ENCODE measurements at regions not wholly inside any gene's neighbourhood (a gene's known extent, or its start where the extent isn't known, plus 50 kb on each side); places are given as distances from the start of the nearest gene placed in this dataset.

DNA sequence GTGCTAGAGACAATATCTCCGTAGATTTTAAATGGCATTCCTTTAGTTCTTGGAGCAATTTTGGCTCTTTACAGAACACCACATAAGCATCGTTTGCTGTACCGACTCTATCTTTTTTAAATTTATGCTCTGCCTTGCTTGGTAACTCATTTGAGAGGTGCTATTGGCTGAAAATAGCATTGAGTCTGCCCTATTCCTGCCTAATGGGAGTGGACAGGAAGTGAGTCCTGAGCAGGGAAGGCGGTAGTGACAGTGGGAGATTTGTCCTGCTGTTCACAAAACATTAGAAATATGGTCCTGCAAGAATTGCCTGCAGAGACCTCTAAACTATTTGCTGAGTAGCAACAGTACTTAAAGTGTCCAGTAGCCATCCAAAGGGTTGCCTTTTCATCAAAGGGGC is 115.2 kb upstream of the IFNE start:
- TF ChIP-seq, protein P1, sequence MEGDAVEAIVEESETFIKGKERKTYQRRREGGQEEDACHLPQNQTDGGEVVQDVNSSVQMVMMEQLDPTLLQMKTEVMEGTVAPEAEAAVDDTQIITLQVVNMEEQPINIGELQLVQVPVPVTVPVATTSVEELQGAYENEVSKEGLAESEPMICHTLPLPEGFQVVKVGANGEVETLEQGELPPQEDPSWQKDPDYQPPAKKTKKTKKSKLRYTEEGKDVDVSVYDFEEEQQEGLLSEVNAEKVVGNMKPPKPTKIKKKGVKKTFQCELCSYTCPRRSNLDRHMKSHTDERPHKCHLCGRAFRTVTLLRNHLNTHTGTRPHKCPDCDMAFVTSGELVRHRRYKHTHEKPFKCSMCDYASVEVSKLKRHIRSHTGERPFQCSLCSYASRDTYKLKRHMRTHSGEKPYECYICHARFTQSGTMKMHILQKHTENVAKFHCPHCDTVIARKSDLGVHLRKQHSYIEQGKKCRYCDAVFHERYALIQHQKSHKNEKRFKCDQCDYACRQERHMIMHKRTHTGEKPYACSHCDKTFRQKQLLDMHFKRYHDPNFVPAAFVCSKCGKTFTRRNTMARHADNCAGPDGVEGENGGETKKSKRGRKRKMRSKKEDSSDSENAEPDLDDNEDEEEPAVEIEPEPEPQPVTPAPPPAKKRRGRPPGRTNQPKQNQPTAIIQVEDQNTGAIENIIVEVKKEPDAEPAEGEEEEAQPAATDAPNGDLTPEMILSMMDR (conservative IDR thresholded peaks at IDR 0.05; ENCODE audit: low read length) = no peak
- no peak for TF ChIP-seq EZH2phosphoT487 (IDR thresholded peaks at IDR 0.05; ENCODE audit: borderline replicate concordance, low read depth, low read length)
- no peaks in the 10 kb centered on the region for H3K36me3 ChIP-seq (ENCODE audit: insufficient read depth, low read length)
- H3K9me2 ChIP-seq (ENCODE audit: insufficient read depth, low read length) = no peaks in the 10 kb centered on the region
- H3K4me2 ChIP-seq (ENCODE audit: low read length) = no peak overlapping the region
- H3K4me1 ChIP-seq (ENCODE audit: insufficient read depth, low read length, poor library complexity, severe bottlenecking) = no peaks in the 10 kb centered on the region
- no peaks in the 10 kb centered on the region for H3K9me3 ChIP-seq (ENCODE audit: low read length)
- ChIA-PET POLR2A (no interaction called here), CTCF (ENCODE audit: unreplicated experiment) (no interaction called here)
- H3K4me3 ChIP-seq (ENCODE audit: low read depth, low read length, poor library complexity, severe bottlenecking) = no peak overlapping the region
- no peak overlapping the region for H2AFZ ChIP-seq (ENCODE audit: low read length)
- intact Hi-C loops (cut with micrococcal nuclease; ENCODE audit: unreplicated experiment) = no loop called here
- no peak overlapping the region for H3K27ac ChIP-seq (ENCODE audit: low read depth, low read length, poor library complexity, severe bottlenecking)
- no peaks in the 10 kb centered on the region for H4K20me1 ChIP-seq (ENCODE audit: insufficient read depth, low read length)
- H3K79me2 ChIP-seq (ENCODE audit: insufficient read depth, low read depth, low read length) = no peaks in the 10 kb centered on the region
- BruUV-seq (replicated peaks) = no TSS peak
- DNase-seq (ENCODE audit: low spot score) = no peak

DNA sequence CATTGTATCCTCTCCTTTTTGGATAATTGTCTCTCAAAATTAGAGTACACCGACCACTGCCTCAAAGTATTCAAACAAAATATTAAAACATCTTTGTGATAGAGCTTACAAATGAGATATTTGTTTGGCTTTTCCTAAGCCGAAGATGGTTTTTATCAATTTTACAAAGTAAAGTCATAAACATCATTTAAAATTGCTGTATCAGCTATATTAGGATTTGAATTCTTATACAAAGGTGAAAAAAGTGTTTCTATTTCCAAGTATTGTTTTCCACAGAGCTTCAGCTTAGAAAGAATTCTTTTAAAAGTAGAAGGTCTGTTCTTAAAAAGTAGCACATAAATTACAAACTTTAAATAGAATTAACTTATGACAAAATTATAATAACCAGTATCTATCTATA is 116.6 kb upstream of the IFNE start:
- POLR2A ChIA-PET = interaction anchor here (0.7 kb wide), 5 partner anchors 18 to 811 kb away, joined by 3 to 5 read pairs (median 4); no protein-coding TSS in a partner anchor
- no peaks in the 10 kb centered on the region for H3K9me2 ChIP-seq (ENCODE audit: insufficient read depth, low read length)
- no peaks in the 10 kb centered on the region for H3K79me2 ChIP-seq (ENCODE audit: insufficient read depth, low read depth, low read length)
- H3K4me3 ChIP-seq (ENCODE audit: low read depth, low read length, poor library complexity, severe bottlenecking) = no peak overlapping the region
- H3K9me3 ChIP-seq (ENCODE audit: low read length) = no peaks in the 10 kb centered on the region
- no peak overlapping the region for H2AFZ ChIP-seq (ENCODE audit: low read length)
- H3K27ac ChIP-seq (ENCODE audit: low read depth, low read length, poor library complexity, severe bottlenecking) = no peak overlapping the region
- no peaks in the 10 kb centered on the region for H4K20me1 ChIP-seq (ENCODE audit: insufficient read depth, low read length)
- H3K36me3 ChIP-seq (ENCODE audit: insufficient read depth, low read length) = no peaks in the 10 kb centered on the region
- CTCF ChIA-PET (ENCODE audit: unreplicated experiment) = no interaction called here
- intact Hi-C loops (cut with micrococcal nuclease; ENCODE audit: unreplicated experiment) = no loop called here
- no peaks in the 10 kb centered on the region for H3K4me1 ChIP-seq (ENCODE audit: insufficient read depth, low read length, poor library complexity, severe bottlenecking)
- BruUV-seq (replicated peaks) = no TSS peak
- no peak overlapping the region for H3K4me2 ChIP-seq (ENCODE audit: low read length)
- no peak for TF ChIP-seq EZH2phosphoT487 (IDR thresholded peaks at IDR 0.05; ENCODE audit: borderline replicate concordance, low read depth, low read length)
- TF ChIP-seq, protein P1 (conservative IDR thresholded peaks at IDR 0.05; ENCODE audit: low read length) = no peak
- DNase-seq (ENCODE audit: low spot score) = no peak

- BruUV-seq (replicated peaks) = no TSS peak
- POLR2A ChIA-PET = no interaction called here
- no peak overlapping the region for H3K4me3 ChIP-seq (ENCODE audit: low read depth, low read length, poor library complexity, severe bottlenecking)
- no peak overlapping the region for H3K27ac ChIP-seq (ENCODE audit: low read depth, low read length, poor library complexity, severe bottlenecking)
- no peak overlapping the region for H2AFZ ChIP-seq (ENCODE audit: low read length)
- TF ChIP-seq, protein P1 (conservative IDR thresholded peaks at IDR 0.05; ENCODE audit: low read length) = no peak
- TF ChIP-seq EZH2phosphoT487 (IDR thresholded peaks at IDR 0.05; ENCODE audit: borderline replicate concordance, low read depth, low read length) = no peak
- DNase-seq (ENCODE audit: low spot score) = no peak
- H3K9me2 ChIP-seq (ENCODE audit: insufficient read depth, low read length) = no peaks in the 10 kb centered on the region
- H4K20me1 ChIP-seq (ENCODE audit: insufficient read depth, low read length) = no peaks in the 10 kb centered on the region
- H3K79me2 ChIP-seq (ENCODE audit: insufficient read depth, low read depth, low read length) = no peaks in the 10 kb centered on the region
- CTCF ChIA-PET (ENCODE audit: unreplicated experiment) = no interaction called here
- intact Hi-C loops (cut with micrococcal nuclease; ENCODE audit: unreplicated experiment) = no loop called here
- H3K9me3 ChIP-seq (ENCODE audit: low read length) = no peaks in the 10 kb centered on the region
- no peaks in the 10 kb centered on the region for H3K36me3 ChIP-seq (ENCODE audit: insufficient read depth, low read length)
- H3K4me1 ChIP-seq (ENCODE audit: insufficient read depth, low read length, poor library complexity, severe bottlenecking) = no peaks in the 10 kb centered on the region
- H3K4me2 ChIP-seq (ENCODE audit: low read length) = no peak overlapping the region
Observed at GRCh38 chr9:21605489-21605931, 123.4 kb upstream of the IFNE start.
